Mammary epithelial cell (primary cell): ENCODE measurements at regions not wholly inside any gene's neighbourhood (a gene's known extent, or its start where the extent isn't known, plus 50 kb on each side); places are given as distances from the start of the nearest gene placed in this dataset.
"Not testable (repeated sequence)": the region's sequence is repeated elsewhere in the genome, so short reads cannot be mapped to it uniquely, and the experiment has no call there.

ENCODE experiments used
- CTCF ChIP-seq, 2 donors: IDR thresholded peaks in 1 of 2; conservative IDR thresholded peaks in 1 of 2; 2 replicates each; pipeline ENCODE4 v1.5.1; 2011 to 2012; ENCODE audit warnings: inconsistent platforms in 2 of 2, low read length in 2 of 2, mild to moderate bottlenecking in 2 of 2, control low read depth in 1 of 2, low read depth in 1 of 2; ENCODE audit not compliant: insufficient read depth in 1 of 2; ENCODE audit errors: extremely low read depth in 1 of 2
- EZH2 ChIP-seq: IDR thresholded peaks from 2 replicates; pipeline ENCODE4 v1.6.1; 2012; ENCODE audit warnings: low read length, inconsistent platforms, borderline replicate concordance

- TF ChIP-seq CTCF (conservative IDR thresholded peaks at IDR 0.05 in 1 of 2, IDR thresholded peaks at IDR 0.05 in 1 of 2; ENCODE audit: extremely low read depth in 1 of 2, insufficient read depth in 1 of 2, low read depth in 1 of 2, low read length in 2 of 2); EZH2: not testable (repeated sequence)
These were observed 1374.7 kb upstream of the PCDH10 start for GRCh38 chr4:131774382-131774781.
